HG03159 (cell line): ENCODE measurements at regions not wholly inside any gene's neighbourhood (a gene's known extent, or its start where the extent isn't known, plus 50 kb on each side); places are given as distances from the start of the nearest gene placed in this dataset.

ENCODE experiments used
- ATAC-seq: cut with Tn5 transposase; IDR thresholded peaks from one replicate; pipeline ENCODE4 v1.9.1; 2021; ENCODE audit warnings: mild to moderate bottlenecking, moderate library complexity; ENCODE audit not compliant: unreplicated experiment

DNA sequence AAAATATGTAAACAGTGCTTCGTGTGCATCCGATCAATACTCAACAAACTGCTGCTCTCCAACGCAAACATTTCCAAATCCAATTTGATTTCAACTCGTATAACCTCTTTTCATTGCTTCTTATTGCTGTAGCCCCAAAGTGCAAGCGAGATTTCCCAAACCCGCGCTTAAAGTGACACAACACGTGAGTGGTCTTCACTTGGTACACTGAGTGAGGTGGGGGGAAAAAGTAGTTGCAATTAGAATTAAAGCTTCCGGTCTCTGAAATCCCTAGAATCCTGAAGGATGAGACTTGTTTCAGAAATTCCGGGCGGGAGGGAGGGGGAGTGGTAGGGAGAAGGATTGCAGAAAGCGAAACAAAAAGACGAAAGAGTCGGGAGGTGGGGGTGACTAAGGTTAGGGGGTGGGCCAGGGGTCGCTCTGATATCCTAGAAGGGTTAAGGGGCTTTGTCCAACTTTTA lies 387.5 kb downstream of the BCAT1 start:
- ATAC-seq = no peak

GRCh38 chr12:24560831-24561271 lies 388.1 kb downstream of the BCAT1 start:
- no peak for ATAC-seq

GRCh38 chr12:24560192-24560775 lies 388.6 kb downstream of the BCAT1 start:
- ATAC-seq = no peak

DNA sequence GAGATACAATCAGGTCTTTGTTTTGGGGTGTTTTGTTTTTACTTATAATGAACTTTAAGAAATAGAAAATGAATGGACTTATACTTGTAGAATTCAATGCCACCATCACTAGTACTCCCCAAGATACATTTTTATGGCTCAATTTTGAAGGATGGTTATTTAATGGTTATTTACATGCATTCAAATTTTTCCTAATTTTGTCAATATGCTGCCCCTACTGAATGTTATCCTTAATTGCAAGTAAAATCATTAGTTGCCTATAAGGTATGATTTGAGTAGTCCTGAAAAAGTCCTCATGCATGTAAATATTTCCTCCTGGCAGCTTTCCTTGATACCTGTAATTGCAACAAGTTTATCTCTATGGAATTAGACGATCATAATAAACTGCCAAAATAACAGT lies 391.2 kb downstream of the BCAT1 start:
- no peak for ATAC-seq

- no peak for ATAC-seq
Observed at GRCh38 chr12:24555730-24556129, 393.2 kb downstream of the BCAT1 start.

- no peak for ATAC-seq
Observed at GRCh38 chr12:24554612-24555295, 394.1 kb downstream of the BCAT1 start.

DNA sequence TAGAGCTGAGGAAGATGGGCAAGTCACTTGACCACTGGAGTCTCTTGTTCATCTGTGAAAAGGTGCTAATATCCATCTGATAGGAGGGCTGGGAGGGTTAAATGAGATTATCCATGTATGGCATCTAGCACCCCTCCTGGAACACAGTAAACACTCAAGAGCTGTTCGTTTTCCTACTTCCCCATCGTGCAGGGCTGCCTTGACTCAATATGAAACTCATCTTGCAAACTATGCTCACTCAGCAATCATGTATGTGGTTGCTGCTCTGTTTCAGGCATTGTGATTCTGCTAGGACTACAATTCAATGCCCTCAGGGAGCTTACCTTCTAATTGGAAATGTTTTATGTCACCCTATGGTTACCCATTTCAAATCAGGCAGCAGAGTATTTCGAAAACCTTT lies 395.6 kb downstream of the BCAT1 start:
- ATAC-seq = no peak

DNA sequence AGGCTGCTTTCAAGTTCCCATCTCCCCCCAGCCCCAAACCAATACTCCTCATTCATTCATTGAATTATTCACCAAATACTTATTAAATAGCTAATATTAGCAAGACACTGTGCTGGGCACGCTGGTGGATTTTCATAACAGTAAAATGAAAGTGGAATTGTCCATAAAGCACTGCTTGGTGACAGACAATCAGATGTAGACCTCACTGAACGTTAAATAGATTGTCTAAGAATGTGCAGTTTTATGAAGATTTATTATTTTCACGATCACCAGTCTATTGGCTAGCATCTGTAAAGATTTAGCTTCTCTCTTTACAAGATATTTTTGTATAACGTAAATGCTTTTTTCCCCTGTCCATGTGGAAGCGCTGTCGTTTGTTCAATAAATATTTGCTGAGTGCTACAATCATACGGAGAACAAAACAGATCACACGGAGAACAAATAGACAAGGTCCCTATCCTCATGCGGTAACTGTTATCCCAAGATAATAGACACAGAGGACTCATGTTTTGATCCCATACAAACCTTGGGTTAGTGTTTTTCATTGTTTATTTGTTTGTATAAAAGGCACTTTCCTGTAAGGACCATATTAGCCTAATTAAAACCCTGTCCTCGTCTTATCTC lies 397.6 kb downstream of the BCAT1 start:
- ATAC-seq = no peak

- ATAC-seq = no peak
Observed at GRCh38 chr12:24550609-24551008, 398.3 kb downstream of the BCAT1 start.

DNA sequence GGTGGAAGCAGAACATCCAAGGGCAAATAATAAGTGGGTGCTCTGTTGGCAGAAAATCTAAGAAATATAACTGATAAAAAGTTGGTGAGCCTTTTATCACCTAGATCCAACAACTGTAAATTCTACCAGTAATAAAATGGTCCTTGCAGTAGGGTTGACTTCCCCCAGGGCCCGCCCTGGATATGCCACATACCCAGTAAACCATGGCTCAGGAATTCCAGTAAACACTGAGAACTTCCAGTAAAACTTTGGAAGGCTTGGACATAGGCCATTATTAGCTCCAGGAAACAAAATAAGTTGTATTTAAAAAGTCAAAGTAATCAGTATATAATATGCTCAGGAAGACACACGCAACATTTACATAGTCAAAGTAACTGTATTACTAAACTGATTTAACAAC lies 402.2 kb downstream of the BCAT1 start:
- no peak for ATAC-seq

DNA sequence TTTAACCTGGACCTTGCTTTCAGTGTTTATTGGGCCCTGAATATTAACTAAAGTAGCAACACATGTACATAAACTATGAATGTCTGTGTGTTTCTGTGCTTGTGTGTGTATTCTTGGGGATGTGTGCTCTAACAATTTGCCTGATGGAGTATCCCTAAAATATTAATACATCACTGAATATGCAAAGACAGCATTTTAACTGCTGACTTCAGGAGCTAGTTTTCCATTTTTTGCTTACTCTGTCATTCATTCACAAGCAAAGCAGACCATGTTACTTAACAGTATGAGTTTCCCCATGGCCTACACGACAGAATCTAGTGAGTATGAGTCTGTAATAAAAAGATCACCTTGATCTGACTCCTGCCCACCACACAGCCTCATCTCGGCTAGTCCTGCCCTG lies 402.8 kb downstream of the BCAT1 start:
- no peak for ATAC-seq

GRCh38 chr12:24544368-24544767 lies 404.5 kb downstream of the BCAT1 start:
- ATAC-seq = no peak

DNA sequence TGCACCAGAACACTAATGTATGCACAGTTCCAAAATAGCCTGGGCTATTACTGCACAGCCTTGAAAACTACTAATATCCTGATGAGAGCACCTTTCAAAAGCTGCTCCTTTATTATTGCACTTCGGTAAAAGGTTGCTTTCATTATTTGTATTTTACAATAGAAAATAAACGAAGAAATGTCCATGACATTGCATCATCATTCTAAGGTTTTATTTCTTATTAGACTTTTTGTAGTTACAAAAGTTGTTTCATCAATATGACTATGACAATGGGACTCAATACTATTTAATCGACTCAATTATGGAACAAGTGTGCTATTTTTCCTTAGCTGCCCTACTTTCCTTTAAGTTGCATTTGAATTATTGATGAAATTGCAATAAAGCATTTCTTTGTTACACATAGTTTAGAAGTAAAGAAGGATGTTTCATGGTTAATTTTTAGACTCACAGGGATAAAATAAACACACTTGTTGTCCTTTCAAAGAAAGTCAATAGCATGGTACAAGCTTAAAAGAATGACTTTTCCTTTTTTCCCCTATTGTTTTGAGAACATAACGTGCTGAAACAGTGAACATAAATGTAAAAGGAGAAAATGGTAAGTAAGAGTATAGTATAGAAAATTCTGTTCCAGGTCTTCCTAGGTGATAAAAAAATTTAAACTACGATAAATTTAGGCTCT lies 407.6 kb downstream of the BCAT1 start:
- ATAC-seq = no peak

DNA sequence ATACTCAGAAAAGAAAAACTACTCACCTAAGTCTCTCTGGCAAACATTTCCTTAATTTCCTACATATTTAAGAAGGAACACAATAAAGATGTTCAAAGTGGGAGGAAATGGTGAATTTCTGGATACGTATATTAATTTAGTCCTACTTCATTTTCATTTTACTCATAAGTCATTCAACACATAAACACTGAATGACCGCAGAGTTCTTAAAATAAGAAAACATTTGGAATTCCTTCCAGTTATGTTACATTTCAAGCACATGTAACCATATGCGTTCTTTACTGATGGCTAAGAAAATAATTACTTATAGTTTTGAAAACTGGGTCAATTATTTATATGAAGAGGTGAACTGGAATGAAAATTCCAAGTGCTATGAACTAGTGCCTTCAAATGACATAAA lies 409.3 kb downstream of the BCAT1 start:
- ATAC-seq = no peak

GRCh38 chr12:24537083-24537860 lies 411.6 kb downstream of the BCAT1 start:
- no peak for ATAC-seq

- ATAC-seq = no peak
Observed at GRCh38 chr12:24535334-24536069, 413.4 kb downstream of the BCAT1 start.

DNA sequence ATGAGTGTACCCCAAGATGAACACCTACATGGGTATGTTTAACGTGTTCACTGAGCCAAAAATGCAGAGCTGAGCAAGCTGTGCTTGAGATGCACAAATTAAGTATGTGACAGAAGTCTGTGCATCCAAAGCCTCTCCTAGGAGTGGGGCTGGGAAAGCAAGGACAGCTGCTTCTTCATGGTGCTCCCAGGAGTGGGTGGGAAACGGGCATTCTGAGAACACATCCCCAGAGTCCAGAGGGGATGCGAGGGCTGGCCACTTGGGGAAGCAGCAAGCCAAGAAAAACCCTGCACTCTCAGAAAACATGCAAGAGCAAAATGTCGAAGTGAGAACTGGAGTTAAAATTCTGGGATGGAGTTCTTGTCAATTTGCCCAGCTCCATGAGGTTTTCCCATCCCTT lies 414.3 kb downstream of the BCAT1 start:
- ATAC-seq = no peak

DNA sequence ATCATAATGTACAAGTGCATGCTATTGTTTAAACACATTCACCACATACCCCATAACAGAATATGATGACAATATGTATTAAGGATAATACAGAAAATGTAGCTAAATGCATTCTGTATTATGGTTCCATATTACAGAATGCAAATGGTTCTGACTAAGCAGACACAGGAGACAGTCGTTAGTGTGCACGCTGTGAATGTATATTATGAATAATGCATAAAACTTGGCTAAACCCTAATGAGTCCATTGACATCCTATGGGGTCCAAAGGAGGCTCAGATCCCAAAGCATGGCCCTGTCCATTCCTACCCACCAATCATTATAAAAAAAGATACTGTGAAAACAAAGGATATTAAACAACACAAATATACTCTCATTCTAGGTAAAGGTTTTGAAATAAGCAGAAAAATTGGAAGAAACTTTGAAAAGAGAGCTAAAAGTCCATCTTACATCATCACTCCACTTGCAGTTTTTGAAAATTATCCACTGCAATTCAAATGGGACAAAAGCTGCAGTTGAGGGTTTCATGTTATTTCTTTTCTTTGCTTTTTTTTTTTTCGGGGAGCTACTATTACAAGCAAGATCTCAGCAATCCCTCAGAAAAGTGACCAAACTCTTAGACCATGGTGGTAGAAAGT lies 415.1 kb downstream of the BCAT1 start:
- ATAC-seq = no peak

DNA sequence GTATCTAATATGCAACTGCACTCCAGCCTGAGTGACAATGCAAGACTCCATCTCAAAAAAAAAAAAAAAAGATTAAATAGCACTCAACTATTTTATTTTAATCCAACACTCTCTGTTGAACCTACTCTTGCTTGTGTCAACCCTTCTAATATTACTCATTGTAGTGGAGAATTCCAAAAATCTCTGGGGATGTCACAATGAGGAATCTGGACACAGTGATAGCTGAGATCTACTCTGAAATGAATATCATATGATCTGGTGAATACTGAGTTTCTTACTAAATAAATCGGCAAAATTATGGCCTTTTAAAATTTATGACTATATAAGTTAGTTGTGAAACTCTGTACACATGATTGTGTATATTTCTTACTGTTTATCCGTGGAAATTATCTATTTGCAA lies 418.2 kb downstream of the BCAT1 start:
- no peak for ATAC-seq

- no peak for ATAC-seq
Observed at GRCh38 chr12:24527102-24527501, 421.8 kb downstream of the BCAT1 start.
